MCF 10A (cell line): ENCODE measurements at regions not wholly inside any gene's neighbourhood (a gene's known extent, or its start where the extent isn't known, plus 50 kb on each side); places are given as distances from the start of the nearest gene placed in this dataset.

Experiments used
- BruUV-seq: library from RNA; stranded (reverse); fragments of 400-500 nt; replicated peaks from 2 replicates; lab custom pipeline; 2021; lab: Mats Ljungman, UMichigan
- CTCF ChIA-PET: fragments of 300-600 bp; sonication (Branson Sonifier 250); formaldehyde crosslinking; extraction: SDS; loops from one replicate; lab custom pipeline; 2021; ENCODE audit warnings: antibody characterized with exemption, inconsistent platforms; lab: Yijun Ruan, JAX
- POLR2A ChIA-PET: fragments of 300-600, 350-650 bp; sonication (Branson Sonifier 250); formaldehyde crosslinking; extraction: SDS; loops from one replicate; lab custom pipeline; 2020; ENCODE audit warnings: antibody characterized with exemption, inconsistent platforms; lab: Yijun Ruan, JAX
- DNase-seq: peaks from one replicate; pipeline ENCODE4 v3.0.0-alpha.2; 2018; ENCODE audit not compliant: unreplicated experiment
- H3K27ac Mint-ChIP-seq: one replicate; pipeline ENCODE4 v1.8.0; 2022; ENCODE audit warnings: mild to moderate bottlenecking, low read depth, mixed read lengths; ENCODE audit not compliant: unreplicated experiment
- H3K27me3 Mint-ChIP-seq: one replicate; pipeline ENCODE4 v1.8.0; 2022; ENCODE audit warnings: mixed read lengths; ENCODE audit not compliant: insufficient read depth, unreplicated experiment
- H3K36me3 Mint-ChIP-seq: one replicate; pipeline ENCODE4 v1.8.0; 2022; ENCODE audit warnings: mild to moderate bottlenecking, moderate library complexity, mixed read lengths; ENCODE audit not compliant: insufficient read depth, unreplicated experiment
- H3K4me1 Mint-ChIP-seq: one replicate; pipeline ENCODE4 v1.8.0; 2022; ENCODE audit warnings: mixed read lengths; ENCODE audit not compliant: insufficient read depth, unreplicated experiment
- H3K4me3 Mint-ChIP-seq: one replicate; pipeline ENCODE4 v1.8.0; 2022; ENCODE audit warnings: mild to moderate bottlenecking, moderate library complexity, mixed read lengths; ENCODE audit not compliant: unreplicated experiment
- H3K9me3 Mint-ChIP-seq: one replicate; pipeline ENCODE4 v1.8.0; 2022; ENCODE audit warnings: mixed read lengths; ENCODE audit not compliant: unreplicated experiment
- CTCF ChIP-seq: fragments of 200-600 bp; IDR thresholded peaks from one replicate; pipeline ENCODE4 v1.8.0; 2022; ENCODE audit warnings: antibody characterized with exemption, mild to moderate bottlenecking; ENCODE audit not compliant: unreplicated experiment
- intact Hi-C: fragments of 100-400 bp; cut with micrococcal nuclease; formaldehyde crosslinking; loops from 2 replicates; pipeline ENCODE4 v1.14.1; 2022

GRCh38 chr15:39358441-39359041, 222.3 kb upstream of the THBS1 start:
- Mint-ChIP-seq H3K4me1 (peaks cover 8% of the 10 kb centered on the region), H3K27ac (no peak overlapping the region), H3K9me3 (no peaks in the 10 kb centered on the region), H3K4me3 (no peak overlapping the region), H3K36me3 (no peaks in the 10 kb centered on the region), H3K27me3 (no peaks in the 10 kb centered on the region)
- DNase-seq, result no peak
- no peak for TF ChIP-seq CTCF
- ChIA-PET CTCF (interaction anchor here (1.8 kb wide), 1 partner anchor 8 kb away, joined by 6 read pairs; no protein-coding TSS in a partner anchor), POLR2A (interaction anchor here (0.7 to 1.1 kb wide), 2 partner anchors 20 to 32 kb away, joined by 3 to 4 read pairs; no protein-coding TSS in a partner anchor)
- BruUV-seq, result no TSS peak
- intact Hi-C loops, result no loop called here

GRCh38 chr15:39359771-39360170, 221.1 kb upstream of the THBS1 start:
- no peaks in the 10 kb centered on the region for H3K36me3 Mint-ChIP-seq
- POLR2A ChIA-PET, result interaction anchor here (0.7 kb wide), 1 partner anchor 90 kb away, joined by 3 read pairs; no protein-coding TSS in a partner anchor
- DNase-seq, result no peak

GRCh38 chr15:39360452-39360851, 220.4 kb upstream of the THBS1 start:
- no TSS peak for BruUV-seq
- no peak for TF ChIP-seq CTCF
- POLR2A ChIA-PET, result no interaction called here
- Mint-ChIP-seq H3K4me3 (no peak overlapping the region), H3K27me3 (no peaks in the 10 kb centered on the region), H3K9me3 (no peaks in the 10 kb centered on the region), H3K36me3 (no peaks in the 10 kb centered on the region), H3K4me1 (peaks cover 15% of the 10 kb centered on the region), H3K27ac (no peak overlapping the region)
- intact Hi-C loops, result no loop called here
- DNase-seq, result no peak
- CTCF ChIA-PET, result no interaction called here

More at GRCh38 chr15:39359771-39360170, 221.1 kb upstream of the THBS1 start:
- H3K4me3 Mint-ChIP-seq, result no peak overlapping the region
- no peaks in the 10 kb centered on the region for H3K9me3 Mint-ChIP-seq
- H3K27me3 Mint-ChIP-seq, result no peaks in the 10 kb centered on the region
- no peak overlapping the region for H3K27ac Mint-ChIP-seq
- no peak for TF ChIP-seq CTCF
- H3K4me1 Mint-ChIP-seq, result peaks cover 15% of the 10 kb centered on the region
- no TSS peak for BruUV-seq
- intact Hi-C loops, result no loop called here
- CTCF ChIA-PET, result interaction anchor here (0.6 to 1.8 kb wide), 3 partner anchors 9 to 290 kb away, joined by 3 to 6 read pairs (median 3); no protein-coding TSS in a partner anchor

DNA sequence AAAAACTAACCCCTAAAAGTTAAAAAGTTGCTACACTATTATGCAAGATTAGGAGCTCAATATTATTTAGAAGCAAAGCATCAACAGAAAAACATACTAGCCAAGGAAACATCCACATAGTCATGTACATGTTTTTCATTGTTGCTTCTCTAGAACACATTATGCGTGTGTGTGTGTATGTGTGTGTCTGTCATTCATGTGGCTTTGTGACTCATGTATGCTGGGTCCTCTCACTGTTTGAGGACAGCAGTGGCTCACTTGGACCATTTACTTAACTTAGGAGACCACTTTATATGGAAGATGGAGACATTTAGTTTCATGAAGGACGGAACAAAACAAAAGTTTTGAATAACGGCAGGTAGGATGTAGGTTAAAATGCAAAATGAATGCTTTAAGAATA, 219.4 kb upstream of the THBS1 start:
- Mint-ChIP-seq H3K4me1 (peaks cover 15% of the 10 kb centered on the region), H3K27ac (no peak overlapping the region), H3K36me3 (no peaks in the 10 kb centered on the region), H3K27me3 (no peaks in the 10 kb centered on the region), H3K4me3 (no peak overlapping the region), H3K9me3 (no peaks in the 10 kb centered on the region)
- ChIA-PET CTCF (no interaction called here), POLR2A (no interaction called here)
- no TSS peak for BruUV-seq
- peak; percentile 11 for DNase-seq
- TF ChIP-seq CTCF, result no peak
- intact Hi-C loops, result no loop called here
